ENCODE measurements at regions not wholly inside any gene's neighbourhood (a gene's known extent, or its start where the extent isn't known, plus 50 kb on each side); places are given as distances from the start of the nearest gene placed in this dataset.

GRCh38 chr5:16013334-16014065 is 166.1 kb downstream of the MARCHF11 start:
- DNase-seq, result no peak

GRCh38 chr5:16009256-16009655 is 170.3 kb downstream of the MARCHF11 start:
- DNase-seq, result no peak

GRCh38 chr5:16007750-16008415 is 171.7 kb downstream of the MARCHF11 start:
- no peak for DNase-seq

GRCh38 chr5:16005225-16005624 is 174.4 kb downstream of the MARCHF11 start:
- DNase-seq, result no peak

- no peak for DNase-seq
These were observed 179.5 kb downstream of the MARCHF11 start for GRCh38 chr5:16000056-16000455.

- peak; percentile 22 for DNase-seq
These were observed 184.1 kb downstream of the MARCHF11 start for GRCh38 chr5:15995341-15996052.

- no peak for DNase-seq
These were observed 185.7 kb downstream of the MARCHF11 start for GRCh38 chr5:15993919-15994318.

GRCh38 chr5:15993334-15993733 is 186.3 kb downstream of the MARCHF11 start:
- no peak for DNase-seq

- no peak for DNase-seq
These were observed 186.7 kb downstream of the MARCHF11 start for GRCh38 chr5:15992918-15993317.

GRCh38 chr5:15991586-15991985 is 188.0 kb downstream of the MARCHF11 start:
- DNase-seq, result no peak
